HEK293T (cell line): ENCODE measurements at regions not wholly inside any gene's neighbourhood (a gene's known extent, or its start where the extent isn't known, plus 50 kb on each side); places are given as distances from the start of the nearest gene placed in this dataset.

Experiments used
- ARNT ChIP-seq: fragments of 450-650 bp; IDR thresholded peaks from 2 replicates; pipeline ENCODE4 v1.6.1; 2017; ENCODE audit warnings: mild to moderate bottlenecking
- BHLHE40 ChIP-seq: fragments of 450-650 bp; IDR thresholded peaks from 2 replicates; pipeline ENCODE4 v1.6.1; 2016; ENCODE audit warnings: mild to moderate bottlenecking, moderate library complexity, borderline replicate concordance
- CTBP1 ChIP-seq: fragments of 450-650 bp; IDR thresholded peaks from 2 replicates; pipeline ENCODE4 v1.6.1; 2016; ENCODE audit warnings: borderline replicate concordance
- ELF4 ChIP-seq: fragments of 450-650 bp; IDR thresholded peaks from 2 replicates; pipeline ENCODE4 v1.6.1; 2017; ENCODE audit warnings: antibody characterized with exemption
- FOXA1 ChIP-seq: fragments of 450-650 bp; IDR thresholded peaks from 2 replicates; pipeline ENCODE4 v1.6.1; 2016; ENCODE audit warnings: mild to moderate bottlenecking
- FOXK2 ChIP-seq: fragments of 450-650 bp; IDR thresholded peaks from 2 replicates; pipeline ENCODE4 v1.6.1; 2016; ENCODE audit warnings: mild to moderate bottlenecking
- FOXM1 ChIP-seq: fragments of 450-650 bp; IDR thresholded peaks from 2 replicates; pipeline ENCODE4 v1.6.1; 2017; ENCODE audit warnings: mild to moderate bottlenecking, borderline replicate concordance
- HDGF ChIP-seq: fragments of 450-650 bp; IDR thresholded peaks from 2 replicates; pipeline ENCODE4 v1.6.1; 2017; ENCODE audit warnings: antibody characterized with exemption, borderline replicate concordance
- L3MBTL2 ChIP-seq: fragments of 450-650 bp; conservative IDR thresholded peaks from 2 replicates; pipeline ENCODE4 v1.6.1; 2016; ENCODE audit warnings: mild to moderate bottlenecking
- NFRKB ChIP-seq: fragments of 450-650 bp; IDR thresholded peaks from 2 replicates; pipeline ENCODE4 v1.6.1; 2016; ENCODE audit warnings: mild to moderate bottlenecking, moderate library complexity
- PKNOX1 ChIP-seq: fragments of 450-650 bp; IDR thresholded peaks from 2 replicates; pipeline ENCODE4 v1.6.1; 2016
- SP1 ChIP-seq: fragments of 450-650 bp; IDR thresholded peaks from 2 replicates; pipeline ENCODE4 v1.6.1; 2017
- SUZ12 ChIP-seq: fragments of 450-650 bp; IDR thresholded peaks from 2 replicates; pipeline ENCODE4 v1.6.1; 2016; ENCODE audit warnings: mild to moderate bottlenecking
- TARDBP ChIP-seq: fragments of 450-650 bp; IDR thresholded peaks from 2 replicates; pipeline ENCODE4 v1.6.1; 2016

- TF ChIP-seq FOXM1 (no peak), TARDBP (no peak), SUZ12 (no peak), BHLHE40 (no peak), FOXA1 (no peak), FOXK2 (no peak), SP1 (no peak), PKNOX1 (no peak), HDGF (no peak), L3MBTL2 (no peak), ELF4 (no peak), NFRKB (no peak), ARNT (no peak), CTBP1 (no peak)
Observed at GRCh38 chr12:91988086-91988923, 157.3 kb downstream of the BTG1 start.
